Cardiac fibroblast (primary cell): ENCODE measurements at regions not wholly inside any gene's neighbourhood (a gene's known extent, or its start where the extent isn't known, plus 50 kb on each side); places are given as distances from the start of the nearest gene placed in this dataset.

ENCODE experiments used
- DNase-seq, 2 donors: peaks; one replicate each; pipeline versions ENCODE4 v3.0.0 to v3.0.0-alpha.2; 2010; ENCODE audit warnings: low read depth in 2 of 2
- H3K4me3 ChIP-seq, 2 donors: replicated peaks in 1 of 2; 1 replicate in 1 of 2; 2 replicates in 1 of 2; pipeline ENCODE4 v1.5.1; 2011; ENCODE audit warnings: low read depth in 2 of 2, low read length in 2 of 2, mild to moderate bottlenecking in 2 of 2, moderate library complexity in 1 of 2
- TF ChIP-seq, protein P1 (sequence below): IDR thresholded peaks from one replicate; pipeline ENCODE4 v1.5.1; 2011; ENCODE audit warnings: low read depth, mild to moderate bottlenecking, low read length, inconsistent platforms

DNA sequence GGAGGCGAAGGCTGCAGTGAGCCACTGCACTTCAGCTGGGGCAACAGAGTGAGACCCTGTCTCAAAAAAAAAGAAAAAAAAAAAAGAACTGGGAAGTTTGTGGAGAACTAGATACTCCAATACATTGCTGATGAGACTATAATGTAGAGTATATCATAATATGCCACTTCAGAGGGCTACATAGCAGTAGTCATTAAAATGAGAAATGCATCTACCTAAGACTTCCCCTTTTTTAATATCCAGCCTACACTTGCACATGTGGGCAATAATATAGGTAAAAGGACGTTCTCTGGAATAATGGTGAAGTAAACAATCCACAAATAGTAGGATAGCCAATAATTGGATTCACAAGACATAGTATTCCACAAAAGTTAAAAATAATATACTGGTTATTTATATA is 311.0 kb downstream of the HLX start:
- TF ChIP-seq, protein P1, sequence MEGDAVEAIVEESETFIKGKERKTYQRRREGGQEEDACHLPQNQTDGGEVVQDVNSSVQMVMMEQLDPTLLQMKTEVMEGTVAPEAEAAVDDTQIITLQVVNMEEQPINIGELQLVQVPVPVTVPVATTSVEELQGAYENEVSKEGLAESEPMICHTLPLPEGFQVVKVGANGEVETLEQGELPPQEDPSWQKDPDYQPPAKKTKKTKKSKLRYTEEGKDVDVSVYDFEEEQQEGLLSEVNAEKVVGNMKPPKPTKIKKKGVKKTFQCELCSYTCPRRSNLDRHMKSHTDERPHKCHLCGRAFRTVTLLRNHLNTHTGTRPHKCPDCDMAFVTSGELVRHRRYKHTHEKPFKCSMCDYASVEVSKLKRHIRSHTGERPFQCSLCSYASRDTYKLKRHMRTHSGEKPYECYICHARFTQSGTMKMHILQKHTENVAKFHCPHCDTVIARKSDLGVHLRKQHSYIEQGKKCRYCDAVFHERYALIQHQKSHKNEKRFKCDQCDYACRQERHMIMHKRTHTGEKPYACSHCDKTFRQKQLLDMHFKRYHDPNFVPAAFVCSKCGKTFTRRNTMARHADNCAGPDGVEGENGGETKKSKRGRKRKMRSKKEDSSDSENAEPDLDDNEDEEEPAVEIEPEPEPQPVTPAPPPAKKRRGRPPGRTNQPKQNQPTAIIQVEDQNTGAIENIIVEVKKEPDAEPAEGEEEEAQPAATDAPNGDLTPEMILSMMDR, result no peak
- DNase-seq, result no peak

DNA sequence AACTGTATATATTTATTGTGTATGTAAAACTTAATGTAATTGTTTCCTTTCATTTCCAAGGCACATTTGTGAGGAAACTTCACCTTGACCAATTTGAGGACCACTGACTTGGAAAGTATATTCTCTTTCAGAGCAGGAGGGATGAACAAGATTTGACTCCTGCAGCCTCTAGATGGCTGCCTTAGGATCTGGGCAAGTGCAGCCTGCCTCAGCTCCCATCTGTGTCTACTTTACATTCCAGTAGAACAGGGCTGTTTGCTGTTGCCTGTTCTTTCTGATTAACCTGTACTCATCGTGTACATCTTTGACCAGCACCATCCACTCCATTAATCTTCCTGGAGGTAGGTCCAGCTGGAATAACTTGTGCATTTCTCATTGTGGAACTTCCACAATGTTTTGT is 312.8 kb downstream of the HLX start:
- H3K4me3 ChIP-seq, result no peak overlapping the region
- DNase-seq, result no peak
- TF ChIP-seq, protein P1, result no peak

More for the DNA sequence above, 311.0 kb downstream of the HLX start:
- no peak overlapping the region for H3K4me3 ChIP-seq

DNA sequence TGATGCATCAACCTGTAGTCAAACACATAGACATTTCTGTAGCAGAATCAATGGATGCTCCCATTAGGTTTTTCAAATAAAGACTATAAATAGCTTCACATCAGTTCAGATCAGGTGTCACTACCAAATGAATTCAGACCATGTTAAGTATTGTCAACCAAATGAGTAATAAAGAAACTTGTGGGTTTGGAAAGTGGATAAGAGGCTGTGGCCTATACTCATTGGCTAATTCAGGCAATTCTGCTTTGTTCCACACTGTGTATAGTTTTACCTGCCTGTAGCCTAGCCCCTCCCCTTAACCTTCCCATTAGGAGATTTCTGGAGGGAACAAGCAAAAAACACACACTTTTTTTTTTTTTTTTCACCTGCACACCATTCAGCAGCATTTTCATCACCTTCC is 321.2 kb downstream of the HLX start:
- H3K4me3 ChIP-seq, result no peak overlapping the region
- no peak for DNase-seq
- TF ChIP-seq, protein P1, result no peak

DNA sequence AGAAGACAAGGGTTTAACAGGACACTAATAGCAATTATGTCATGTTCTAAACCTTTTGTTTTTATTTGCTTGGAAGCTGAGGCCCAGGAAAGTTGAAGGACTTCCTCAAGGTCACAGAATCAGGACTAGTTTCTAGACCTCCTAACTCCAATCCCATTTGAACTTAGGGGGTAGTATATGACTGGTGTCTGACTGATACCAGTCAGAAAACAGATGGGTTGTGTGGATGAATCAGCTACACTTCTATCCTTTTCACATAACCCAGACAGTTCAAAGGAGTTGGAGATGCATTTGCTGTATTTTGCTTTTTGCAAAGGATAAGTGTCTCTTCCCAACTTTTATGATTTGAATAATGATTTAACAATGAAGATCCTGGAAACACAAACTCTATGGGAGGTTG is 322.5 kb downstream of the HLX start:
- TF ChIP-seq, protein P1, result no peak

DNA sequence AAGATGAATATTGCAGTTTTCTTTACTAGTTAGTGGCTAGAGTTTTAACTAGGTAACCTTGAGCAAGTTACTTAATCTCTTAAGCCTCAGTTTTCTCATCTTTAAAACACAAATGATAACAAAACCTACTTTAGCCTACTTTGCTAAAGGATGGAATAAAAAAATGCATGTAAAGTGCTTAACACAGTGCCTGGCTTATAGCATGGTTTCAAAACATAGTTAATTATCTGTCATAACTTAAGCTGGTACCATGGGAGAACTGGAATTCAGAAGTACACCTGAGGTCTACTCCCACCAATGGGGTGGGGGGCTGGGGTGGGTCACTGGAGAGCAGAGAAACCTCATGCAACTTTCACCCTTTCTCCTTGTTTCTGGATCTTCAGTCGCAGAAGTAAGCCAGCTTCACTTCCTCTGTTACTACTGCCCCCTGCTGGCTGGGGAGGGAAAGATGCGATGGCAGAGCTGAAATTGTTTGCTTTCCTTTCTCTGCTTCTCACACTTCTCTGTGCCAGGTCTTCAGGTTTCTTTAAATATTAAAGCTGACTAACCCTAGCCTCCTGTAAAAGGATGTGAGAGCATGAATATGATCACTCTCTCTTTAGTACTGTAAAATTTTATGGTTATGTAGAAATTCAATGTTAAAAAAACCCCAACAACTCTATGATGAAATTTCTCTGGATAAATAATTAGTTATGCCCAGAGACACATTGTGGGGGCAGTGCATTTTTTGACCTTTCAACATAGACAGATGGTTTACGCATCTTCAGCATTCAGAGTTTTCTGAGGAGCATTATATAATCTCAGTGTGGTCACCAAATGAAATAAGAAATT is 324.2 kb downstream of the HLX start:
- H3K4me3 ChIP-seq, result no peak overlapping the region
- DNase-seq, result peak; percentile 84
- TF ChIP-seq, protein P1, result peak; percentile 90

More for the DNA sequence above, 322.5 kb downstream of the HLX start:
- H3K4me3 ChIP-seq, result no peak overlapping the region
- peak in 1 of 2 donors; percentile 5 for DNase-seq

DNA sequence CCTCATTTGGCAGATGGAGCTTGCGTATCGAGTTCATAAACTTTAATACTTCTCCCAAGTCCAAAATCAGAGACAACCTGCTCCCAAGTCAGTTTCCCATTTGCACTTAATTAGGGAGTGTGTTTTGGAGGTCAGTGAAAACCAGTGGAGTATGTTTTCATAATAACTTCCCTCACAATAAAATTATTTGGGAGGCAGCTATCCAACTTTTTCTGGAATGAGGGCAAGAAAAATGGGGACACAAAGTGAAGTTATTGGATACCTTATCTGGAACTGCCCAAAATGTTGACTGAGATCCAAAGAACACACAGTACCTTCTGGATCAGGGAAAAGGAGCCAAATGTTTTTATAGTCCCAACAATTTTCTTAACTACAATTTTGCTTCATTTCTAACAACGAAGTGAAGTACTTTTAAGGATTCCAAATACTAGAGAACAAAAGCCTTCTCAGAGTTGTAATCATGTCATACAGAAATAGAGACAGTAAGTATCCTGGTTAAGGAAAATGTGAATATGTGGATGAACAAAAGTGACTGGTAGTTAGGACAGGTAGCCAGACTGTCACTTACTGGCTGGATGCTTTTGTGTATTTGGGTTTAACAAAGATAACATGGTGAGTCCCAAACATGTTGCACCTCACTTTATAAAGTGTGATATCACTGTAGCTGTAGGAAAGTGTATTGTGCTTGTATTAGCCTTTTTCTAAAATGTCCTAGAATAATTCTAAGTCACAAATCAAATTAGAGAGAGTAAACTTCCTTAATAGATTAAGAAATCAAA is 325.0 kb downstream of the HLX start:
- DNase-seq, result peak in 1 of 2 donors; percentile 39
- TF ChIP-seq, protein P1, result no peak
- H3K4me3 ChIP-seq, result no peak overlapping the region
